Right cardiac atrium (tissue), 5 donors: ENCODE measurements at regions not wholly inside any gene's neighbourhood (a gene's known extent, or its start where the extent isn't known, plus 50 kb on each side); places are given as distances from the start of the nearest gene placed in this dataset.

Experiments
- ATAC-seq, 2 donors: fragments of 200-7000 bp; cut with Tn5 transposase; one replicate each; pipeline versions ENCODE4 v1.8.0 to v1.9.1; 2020; ENCODE audit warnings: moderate library complexity in 2 of 2, mild to moderate bottlenecking in 1 of 2
- DNase-seq, 3 donors: peaks; one replicate each; pipeline ENCODE4 v3.0.0-alpha.2; 2020
- H3K27ac ChIP-seq: one replicate; pipeline ENCODE4 v1.5.1; 2013; ENCODE audit warnings: mild to moderate bottlenecking, low read length, control low read depth, moderate library complexity
- H3K27me3 ChIP-seq: one replicate; pipeline ENCODE4 v1.6.1; 2013; ENCODE audit not compliant: control insufficient read depth, insufficient read depth
- H3K4me1 ChIP-seq: one replicate; pipeline ENCODE4 v1.6.1; 2013; ENCODE audit warnings: low read length; ENCODE audit not compliant: control insufficient read depth, insufficient read depth
- H3K4me3 ChIP-seq: one replicate; pipeline ENCODE4 v1.5.1; 2013; ENCODE audit warnings: low read length, control low read depth
- H3K9me3 ChIP-seq: one replicate; pipeline ENCODE4 v1.6.1; 2013; ENCODE audit warnings: low read length; ENCODE audit not compliant: control insufficient read depth
- WGBS: extraction: QIAGEN DNeasy Blood & Tissue Kit; methylation state at CpG from one replicate; pipeline ENCODE4 v1.1.7; 2013; 5-methylcytosine and 5-hydroxymethylcytosine counted together
- intact Hi-C, 4 donors: fragments of 100-400 bp; cut with DNase I; formaldehyde crosslinking; loops; one replicate each; pipeline versions ENCODE4 v1.11.0 to v1.14.0; 2022 to 2023
- donor health status: healthy with polysubstance abuse.
- donor health status: DM: no; HTN: yes; CAD: no.
- donor health status: DM: no; HTN: no; CAD: no.
- donor health status: DM: no; HTN: yes; CAD: no; lungs with severe emphysema.
- donor health status: DM: yes; HTN: yes; CAD: no.

DNA sequence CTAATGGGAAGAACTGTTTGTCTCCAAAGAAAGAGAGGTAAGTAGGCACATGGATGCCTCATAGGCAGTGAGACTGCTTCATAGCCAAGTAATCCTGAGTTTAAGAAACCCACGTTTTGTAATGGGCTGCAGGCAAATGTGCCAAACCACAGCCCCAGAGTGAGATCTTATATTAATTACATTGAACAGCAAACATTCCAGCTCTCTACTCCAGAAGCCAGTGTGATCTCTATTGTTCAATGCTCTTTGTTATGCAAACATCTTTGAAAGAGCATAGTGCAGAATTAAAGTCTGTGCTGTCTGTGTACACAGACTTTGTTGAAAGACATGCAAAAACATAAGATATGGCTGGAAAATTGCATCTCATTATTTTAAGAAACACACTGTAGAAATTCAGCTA is 720.8 kb upstream of the REG3G start:
- Histone ChIP-seq H3K9me3 (no peaks in the 10 kb centered on the region), H3K27ac (no peak overlapping the region), H3K4me1 (no peaks in the 10 kb centered on the region), H3K4me3 (no peak overlapping the region), H3K27me3 (no peaks in the 10 kb centered on the region)
- DNase-seq (no peak), ATAC-seq (no peak)
- intact Hi-C loops, result no loop called here
- 20% methylated on average over 1 of the region's 1 CpG for WGBS

DNA sequence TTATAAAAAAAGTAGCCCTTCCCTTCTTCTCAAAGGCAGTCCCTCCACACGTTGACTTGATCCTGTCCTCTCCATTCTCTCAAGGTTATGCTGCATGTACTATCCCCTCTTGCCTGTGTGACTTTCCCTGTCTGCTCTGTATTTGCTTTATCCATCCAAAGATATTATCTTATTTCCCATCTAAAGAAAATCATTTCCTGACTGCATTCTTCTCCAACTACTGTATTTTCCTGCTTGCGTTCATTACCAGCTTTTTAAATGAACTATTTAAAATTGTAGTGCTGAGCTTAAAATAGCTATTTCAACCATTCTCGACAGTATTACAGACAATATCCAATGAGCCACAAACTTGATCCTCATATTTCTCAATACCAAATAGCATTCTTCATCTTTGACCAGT is 716.0 kb upstream of the REG3G start:
- no peaks in the 10 kb centered on the region for H3K9me3 ChIP-seq
- 53% methylated on average over 3 of the region's 3 CpGs for WGBS
- intact Hi-C loops, result no loop called here

GRCh38 chr2:78315368-78315767 is 710.1 kb upstream of the REG3G start:
- no peak for ATAC-seq
- H3K4me1 ChIP-seq, result no peaks in the 10 kb centered on the region
- H3K27me3 ChIP-seq, result no peaks in the 10 kb centered on the region
- no peak overlapping the region for H3K4me3 ChIP-seq
- DNase-seq, result no peak
- H3K9me3 ChIP-seq, result no peaks in the 10 kb centered on the region
- intact Hi-C loops, result no loop called here
- H3K27ac ChIP-seq, result no peak overlapping the region

More for the DNA sequence above, 716.0 kb upstream of the REG3G start:
- Histone ChIP-seq H3K27ac (no peak overlapping the region), H3K27me3 (no peaks in the 10 kb centered on the region), H3K4me3 (no peak overlapping the region), H3K4me1 (no peaks in the 10 kb centered on the region)
- no peak for ATAC-seq
- no peak for DNase-seq

DNA sequence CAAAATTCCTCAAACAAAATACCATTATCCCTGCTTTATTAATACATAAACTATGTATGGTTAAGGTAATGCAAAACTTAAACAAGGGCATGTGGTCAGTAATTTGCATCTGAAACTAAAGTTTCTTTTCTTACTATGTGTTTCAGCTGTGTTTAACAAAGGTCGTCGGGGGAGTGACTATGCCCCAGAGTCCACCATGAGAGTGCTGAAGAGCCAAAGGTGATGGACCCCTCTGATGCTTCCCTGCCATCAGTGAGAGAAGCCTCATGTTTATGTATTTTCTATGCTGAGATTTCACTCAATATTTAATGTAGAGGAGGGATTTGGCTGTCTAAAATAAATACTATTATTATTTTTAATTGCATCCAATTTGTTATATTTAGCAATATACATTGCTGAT is 707.2 kb upstream of the REG3G start:
- Histone ChIP-seq H3K9me3 (no peaks in the 10 kb centered on the region), H3K4me3 (no peak overlapping the region), H3K4me1 (no peaks in the 10 kb centered on the region), H3K27ac (no peak overlapping the region), H3K27me3 (no peaks in the 10 kb centered on the region)
- DNase-seq, result no peak
- no peak for ATAC-seq
- intact Hi-C loops, result no loop called here
- 63% methylated on average over 2 of the region's 2 CpGs for WGBS

DNA sequence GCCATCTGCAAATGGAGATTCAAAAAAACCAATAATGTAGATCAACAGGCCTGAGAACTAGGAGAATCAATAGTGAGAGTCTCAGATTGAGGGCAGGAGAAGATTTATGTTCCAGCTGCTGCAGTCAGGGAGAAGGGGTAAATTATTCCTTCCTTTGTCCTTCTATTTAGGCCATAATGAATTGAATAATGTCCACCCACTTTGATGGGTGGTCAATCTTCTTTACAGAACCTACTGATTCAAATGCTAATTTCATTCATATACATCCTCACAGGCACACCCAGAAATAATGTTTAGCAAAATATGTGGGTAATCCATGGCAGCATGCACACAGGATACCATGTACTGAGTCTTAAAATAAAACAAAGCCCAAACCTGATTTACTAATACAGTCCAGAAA is 695.3 kb upstream of the REG3G start:
- DNase-seq (no peak), ATAC-seq (no peak)
- Histone ChIP-seq H3K4me3 (no peak overlapping the region), H3K4me1 (no peaks in the 10 kb centered on the region), H3K27ac (no peak overlapping the region), H3K27me3 (no peaks in the 10 kb centered on the region), H3K9me3 (no peaks in the 10 kb centered on the region)
- intact Hi-C loops, result no loop called here

- intact Hi-C loops, result no loop called here
- 56% methylated on average over 3 of the region's 3 CpGs for WGBS
- DNase-seq, result no peak
- Histone ChIP-seq H3K27ac (no peak overlapping the region), H3K4me1 (no peaks in the 10 kb centered on the region), H3K4me3 (no peak overlapping the region), H3K27me3 (no peaks in the 10 kb centered on the region), H3K9me3 (no peaks in the 10 kb centered on the region)
- ATAC-seq, result no peak
Observed at GRCh38 chr2:78351208-78351607, 674.3 kb upstream of the REG3G start.

DNA sequence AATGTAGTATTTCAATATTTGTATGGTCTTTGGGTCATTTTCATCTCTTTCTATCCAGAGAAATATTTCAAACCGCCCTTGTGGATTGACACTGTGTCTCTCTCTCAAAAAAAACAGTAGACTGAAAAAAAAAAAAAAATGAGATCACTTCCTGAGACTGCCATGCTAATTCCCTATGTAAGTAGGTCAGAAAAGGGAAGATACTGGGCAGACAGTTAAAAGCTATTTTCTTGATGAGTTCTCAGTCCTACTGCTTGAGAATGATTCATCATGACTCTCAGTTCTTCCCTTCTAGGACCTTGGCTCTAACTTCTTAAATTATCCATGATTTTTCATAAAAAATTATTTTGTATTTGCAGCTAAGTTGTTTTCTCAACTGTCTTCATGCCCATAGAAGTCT is 672.3 kb upstream of the REG3G start:
- Histone ChIP-seq H3K27ac (no peak overlapping the region), H3K4me3 (no peak overlapping the region), H3K4me1 (no peaks in the 10 kb centered on the region), H3K27me3 (no peaks in the 10 kb centered on the region), H3K9me3 (no peaks in the 10 kb centered on the region)
- DNase-seq (no peak), ATAC-seq (no peak)
- intact Hi-C loops, result no loop called here
- WGBS, result 75% methylated on average over 1 of the region's 1 CpG

- 48% methylated on average over 2 of the region's 2 CpGs for WGBS
- Histone ChIP-seq H3K4me3 (no peak overlapping the region), H3K9me3 (no peaks in the 10 kb centered on the region), H3K27ac (no peak overlapping the region), H3K27me3 (no peaks in the 10 kb centered on the region), H3K4me1 (no peaks in the 10 kb centered on the region)
- intact Hi-C loops, result no loop called here
- DNase-seq (no peak), ATAC-seq (no peak)
Observed at GRCh38 chr2:78355967-78356366, 669.5 kb upstream of the REG3G start.

DNA sequence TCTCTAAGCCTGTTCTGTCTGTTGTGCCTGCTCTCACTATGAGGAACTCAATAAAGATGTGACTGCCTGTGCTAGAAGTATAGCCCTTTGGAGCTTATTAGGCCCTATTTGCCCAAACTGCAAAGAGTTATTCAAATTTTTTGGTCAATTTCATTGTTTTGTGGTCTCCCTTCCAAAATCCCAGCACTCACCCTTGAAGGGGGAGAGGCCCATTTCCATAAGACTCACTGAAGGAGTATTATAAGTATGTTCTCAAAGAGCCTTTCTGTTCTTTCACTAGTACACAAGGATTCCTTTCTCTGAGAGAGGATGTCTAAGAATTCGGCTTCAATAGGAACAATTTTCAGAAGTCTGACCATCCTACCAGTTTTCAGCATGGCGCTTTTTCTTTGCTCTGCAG is 641.9 kb upstream of the REG3G start:
- H3K4me3 ChIP-seq, result no peak overlapping the region
- H3K27me3 ChIP-seq, result no peaks in the 10 kb centered on the region
- 62% methylated on average over 2 of the region's 2 CpGs for WGBS
- DNase-seq (no peak), ATAC-seq (no peak)
- no peak overlapping the region for H3K27ac ChIP-seq
- no peaks in the 10 kb centered on the region for H3K4me1 ChIP-seq
- intact Hi-C loops, result no loop called here
- no peaks in the 10 kb centered on the region for H3K9me3 ChIP-seq

- Histone ChIP-seq H3K4me1 (no peaks in the 10 kb centered on the region), H3K27ac (no peak overlapping the region), H3K27me3 (no peaks in the 10 kb centered on the region), H3K9me3 (no peaks in the 10 kb centered on the region), H3K4me3 (no peak overlapping the region)
- ATAC-seq, result no peak
- intact Hi-C loops, result no loop called here
- DNase-seq, result no peak
- WGBS, result 90% methylated on average over 6 of the region's 6 CpGs
Observed at GRCh38 chr2:78397198-78397597, 628.3 kb upstream of the REG3G start.

GRCh38 chr2:78407960-78408794 is 617.3 kb upstream of the REG3G start:
- no peak for ATAC-seq
- 88% methylated on average over 7 of the region's 7 CpGs for WGBS

GRCh38 chr2:78408795-78409118 is 616.7 kb upstream of the REG3G start:
- no peaks in the 10 kb centered on the region for H3K4me1 ChIP-seq
- intact Hi-C loops, result no loop called here
- no peaks in the 10 kb centered on the region for H3K9me3 ChIP-seq
- no peak for DNase-seq
- no peaks in the 10 kb centered on the region for H3K27me3 ChIP-seq
- 89% methylated on average over 2 of the region's 2 CpGs for WGBS
- H3K4me3 ChIP-seq, result no peak overlapping the region
- no peak for ATAC-seq
- no peak overlapping the region for H3K27ac ChIP-seq

More at GRCh38 chr2:78407960-78408794, 617.3 kb upstream of the REG3G start:
- no peak overlapping the region for H3K4me3 ChIP-seq
- H3K9me3 ChIP-seq, result no peaks in the 10 kb centered on the region
- no peak overlapping the region for H3K27ac ChIP-seq
- H3K4me1 ChIP-seq, result no peaks in the 10 kb centered on the region
- H3K27me3 ChIP-seq, result no peaks in the 10 kb centered on the region
- intact Hi-C loops, result no loop called here
- no peak for DNase-seq
